ENCODE measurements at regions not wholly inside any gene's neighbourhood (a gene's known extent, or its start where the extent isn't known, plus 50 kb on each side); places are given as distances from the start of the nearest gene placed in this dataset.

GRCh38 chr18:25469489-25469888 lies 117.5 kb upstream of the ZNF521 start:
- no peak for DNase-seq

- DNase-seq = no peak
Measured at GRCh38 chr18:25467226-25467987, 115.4 kb upstream of the ZNF521 start.

- no peak for DNase-seq
Measured at GRCh38 chr18:25465152-25465732, 113.3 kb upstream of the ZNF521 start.

- no peak for DNase-seq
Measured at GRCh38 chr18:25464227-25464626, 112.3 kb upstream of the ZNF521 start.

GRCh38 chr18:25463726-25464125 lies 111.8 kb upstream of the ZNF521 start:
- DNase-seq = no peak

- no peak for DNase-seq
Measured at GRCh38 chr18:25459814-25460213, 107.8 kb upstream of the ZNF521 start.

- no peak for DNase-seq
Measured at GRCh38 chr18:25457601-25458000, 105.6 kb upstream of the ZNF521 start.

- DNase-seq = no peak
Measured at GRCh38 chr18:25457126-25457525, 105.2 kb upstream of the ZNF521 start.

- DNase-seq = no peak
Measured at GRCh38 chr18:25456334-25457010, 104.5 kb upstream of the ZNF521 start.

GRCh38 chr18:25455646-25456045 lies 103.7 kb upstream of the ZNF521 start:
- DNase-seq = no peak

GRCh38 chr18:25455159-25455558 lies 103.2 kb upstream of the ZNF521 start:
- no peak for DNase-seq

- no peak for DNase-seq
Measured at GRCh38 chr18:25454730-25455129, 102.8 kb upstream of the ZNF521 start.

GRCh38 chr18:25454270-25454659 lies 102.3 kb upstream of the ZNF521 start:
- DNase-seq = no peak

GRCh38 chr18:25453556-25454269 lies 101.7 kb upstream of the ZNF521 start:
- no peak for DNase-seq

GRCh38 chr18:25451077-25451658 lies 99.2 kb upstream of the ZNF521 start:
- DNase-seq = no peak

- DNase-seq = no peak
Measured at GRCh38 chr18:25449046-25449445, 97.1 kb upstream of the ZNF521 start.

- no peak for DNase-seq
Measured at GRCh38 chr18:25446972-25447371, 95.0 kb upstream of the ZNF521 start.

- no peak for DNase-seq
Measured at GRCh38 chr18:25445430-25445829, 93.5 kb upstream of the ZNF521 start.

GRCh38 chr18:25443776-25444175 lies 91.8 kb upstream of the ZNF521 start:
- no peak for DNase-seq

GRCh38 chr18:25435149-25435782 lies 83.3 kb upstream of the ZNF521 start:
- no peak for DNase-seq

GRCh38 chr18:25434745-25435144 lies 82.8 kb upstream of the ZNF521 start:
- no peak for DNase-seq

GRCh38 chr18:25433590-25433989 lies 81.6 kb upstream of the ZNF521 start:
- DNase-seq = no peak

GRCh38 chr18:25425024-25425423 lies 73.1 kb upstream of the ZNF521 start:
- no peak for DNase-seq

All from RPMI8226 (cell line).